ENCODE measurements at regions not wholly inside any gene's neighbourhood (a gene's known extent, or its start where the extent isn't known, plus 50 kb on each side); places are given as distances from the start of the nearest gene placed in this dataset.

DNA sequence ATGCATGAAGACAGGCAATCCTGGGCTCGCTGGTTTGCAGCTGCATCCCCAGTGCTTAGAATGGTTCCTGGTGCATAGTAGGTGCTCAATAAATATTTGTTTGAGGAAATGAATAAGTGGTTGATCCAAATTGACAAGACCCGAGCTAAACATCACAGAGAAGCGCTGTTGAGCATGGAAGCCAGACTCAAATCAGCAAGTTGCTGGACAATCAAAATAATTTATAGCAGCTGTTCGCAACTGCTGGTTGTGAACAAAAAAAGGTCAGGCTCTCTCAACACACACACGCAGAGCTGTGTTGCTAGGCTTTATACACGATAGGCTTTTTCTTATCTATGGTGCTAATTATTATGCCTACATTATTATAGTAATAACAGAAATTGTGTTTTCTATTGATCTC lies 190.2 kb downstream of the TBX5 start:
- Histone ChIP-seq H3K4me1 (ENCODE audit: insufficient read depth, insufficient read length) (no peaks in the 10 kb centered on the region), H3K9ac (ENCODE audit: insufficient read length, low read depth) (no peak overlapping the region), H3K4me3 (ENCODE audit: insufficient read length, low read depth) (no peak overlapping the region), H3K9me3 (ENCODE audit: insufficient read depth, low read length) (peaks cover 9% of the 10 kb centered on the region; the same call in 1 of the 2 replicates), H3K27me3 (ENCODE audit: insufficient read depth, insufficient read length) (no peaks in the 10 kb centered on the region), H3K36me3 (ENCODE audit: insufficient read depth, insufficient read length, low read length) (no peaks in the 10 kb centered on the region)
- TF ChIP-seq SUZ12 (IDR thresholded peaks at IDR 0.05; ENCODE audit: extremely low read depth, insufficient read depth, insufficient read length) (no peak), YY1 (IDR thresholded peaks at IDR 0.05; ENCODE audit: insufficient read depth, insufficient read length) (no peak), ZNF274 (IDR thresholded peaks at IDR 0.05; ENCODE audit: low read depth, low read length) (no peak)
- DNase-seq (ENCODE audit: low read depth, low spot score), result no peak

DNA sequence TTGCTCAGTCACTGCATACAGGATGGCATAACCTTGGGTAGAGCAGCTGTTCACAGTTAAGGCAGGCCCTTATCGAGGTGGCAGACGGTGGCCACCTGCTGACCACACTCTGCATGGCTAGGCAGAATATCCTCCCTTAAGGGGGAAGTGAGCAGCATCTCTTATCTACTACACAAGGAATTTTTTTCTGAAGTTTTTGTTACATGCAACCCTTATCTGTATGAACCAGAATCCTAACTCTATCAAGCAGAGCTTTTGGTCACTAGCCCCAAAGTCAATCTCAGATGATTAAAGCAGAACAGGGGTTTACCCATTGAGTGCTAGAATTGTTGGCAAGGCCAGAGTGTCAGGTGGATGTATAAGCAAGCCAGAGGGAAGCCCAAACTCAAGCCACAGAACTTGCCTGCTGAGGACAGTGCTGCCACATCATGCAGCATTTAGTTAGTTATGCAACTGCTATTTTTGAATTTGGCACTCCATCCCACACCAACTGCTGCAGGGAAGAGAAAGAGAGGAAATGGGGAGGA lies 192.8 kb downstream of the TBX5 start:
- DNase-seq (ENCODE audit: low read depth, low spot score), result no peak

DNA sequence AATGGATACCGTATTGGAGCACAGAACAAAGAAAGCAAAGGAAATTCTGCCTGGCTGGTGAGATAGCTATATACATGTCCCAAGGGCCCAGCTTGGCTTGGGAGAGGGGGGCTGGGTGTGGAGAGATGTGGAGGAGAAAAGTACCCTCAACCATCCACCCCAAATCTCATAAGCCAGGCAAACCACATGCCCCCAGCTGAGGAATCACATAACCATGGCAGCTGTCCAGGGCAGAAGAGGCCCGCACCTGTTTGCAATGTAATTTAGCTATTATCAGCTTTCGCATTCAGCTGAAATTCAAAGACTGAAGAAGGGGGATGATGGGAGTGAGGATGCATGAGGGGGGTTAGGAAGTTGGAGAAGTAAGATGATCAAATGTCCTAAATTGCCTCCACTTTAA lies 196.1 kb downstream of the TBX5 start:
- no peak for DNase-seq (ENCODE audit: low read depth, low spot score)
- no peaks in the 10 kb centered on the region for H3K4me1 ChIP-seq (ENCODE audit: insufficient read depth, insufficient read length)
- no peaks in the 10 kb centered on the region for H3K9me3 ChIP-seq (ENCODE audit: insufficient read depth, low read length)
- H3K27me3 ChIP-seq (ENCODE audit: insufficient read depth, insufficient read length), result no peaks in the 10 kb centered on the region
- H3K36me3 ChIP-seq (ENCODE audit: insufficient read depth, insufficient read length, low read length), result no peaks in the 10 kb centered on the region
- no peak overlapping the region for H3K9ac ChIP-seq (ENCODE audit: insufficient read length, low read depth)
- TF ChIP-seq ZNF274 (IDR thresholded peaks at IDR 0.05; ENCODE audit: low read depth, low read length) (no peak), SUZ12 (IDR thresholded peaks at IDR 0.05; ENCODE audit: extremely low read depth, insufficient read depth, insufficient read length) (no peak), YY1 (IDR thresholded peaks at IDR 0.05; ENCODE audit: insufficient read depth, insufficient read length) (no peak)
- no peak overlapping the region for H3K4me3 ChIP-seq (ENCODE audit: insufficient read length, low read depth)

More for the DNA sequence above, 192.8 kb downstream of the TBX5 start:
- TF ChIP-seq YY1 (IDR thresholded peaks at IDR 0.05; ENCODE audit: insufficient read depth, insufficient read length), result no peak
- no peak for TF ChIP-seq ZNF274 (IDR thresholded peaks at IDR 0.05; ENCODE audit: low read depth, low read length)
- no peak for TF ChIP-seq SUZ12 (IDR thresholded peaks at IDR 0.05; ENCODE audit: extremely low read depth, insufficient read depth, insufficient read length)
- Histone ChIP-seq H3K27me3 (ENCODE audit: insufficient read depth, insufficient read length) (no peaks in the 10 kb centered on the region), H3K36me3 (ENCODE audit: insufficient read depth, insufficient read length, low read length) (no peaks in the 10 kb centered on the region), H3K4me1 (ENCODE audit: insufficient read depth, insufficient read length) (no peaks in the 10 kb centered on the region), H3K4me3 (ENCODE audit: insufficient read length, low read depth) (no peak overlapping the region), H3K9me3 (ENCODE audit: insufficient read depth, low read length) (no peaks in the 10 kb centered on the region), H3K9ac (ENCODE audit: insufficient read length, low read depth) (no peak overlapping the region)

DNA sequence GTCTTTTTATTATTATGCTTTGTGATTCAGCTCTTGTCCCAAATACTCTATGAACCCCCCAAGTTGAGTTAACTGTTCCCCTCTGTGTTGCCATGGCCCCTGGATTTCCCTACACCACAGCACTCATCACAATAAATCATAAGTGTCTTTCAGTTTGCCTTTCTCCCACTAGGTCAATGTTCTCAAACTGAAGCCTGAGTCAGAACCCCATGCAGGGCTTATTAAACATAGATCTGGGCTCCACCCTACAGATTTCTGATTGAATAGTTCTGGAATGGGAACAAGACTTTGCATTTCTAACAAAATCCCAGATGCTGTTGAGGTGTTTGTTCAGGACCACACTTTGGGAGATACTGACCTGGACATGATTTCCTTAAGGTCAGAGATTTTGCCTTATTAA lies 199.4 kb downstream of the TBX5 start:
- DNase-seq (ENCODE audit: low read depth, low spot score), result no peak
- Histone ChIP-seq H3K4me1 (ENCODE audit: insufficient read depth, insufficient read length) (no peaks in the 10 kb centered on the region), H3K9me3 (ENCODE audit: insufficient read depth, low read length) (no peaks in the 10 kb centered on the region), H3K9ac (ENCODE audit: insufficient read length, low read depth) (no peak overlapping the region), H3K27me3 (ENCODE audit: insufficient read depth, insufficient read length) (no peaks in the 10 kb centered on the region), H3K4me3 (ENCODE audit: insufficient read length, low read depth) (no peak overlapping the region), H3K36me3 (ENCODE audit: insufficient read depth, insufficient read length, low read length) (no peaks in the 10 kb centered on the region)
- TF ChIP-seq ZNF274 (IDR thresholded peaks at IDR 0.05; ENCODE audit: low read depth, low read length) (no peak), SUZ12 (IDR thresholded peaks at IDR 0.05; ENCODE audit: extremely low read depth, insufficient read depth, insufficient read length) (no peak), YY1 (IDR thresholded peaks at IDR 0.05; ENCODE audit: insufficient read depth, insufficient read length) (no peak)

DNA sequence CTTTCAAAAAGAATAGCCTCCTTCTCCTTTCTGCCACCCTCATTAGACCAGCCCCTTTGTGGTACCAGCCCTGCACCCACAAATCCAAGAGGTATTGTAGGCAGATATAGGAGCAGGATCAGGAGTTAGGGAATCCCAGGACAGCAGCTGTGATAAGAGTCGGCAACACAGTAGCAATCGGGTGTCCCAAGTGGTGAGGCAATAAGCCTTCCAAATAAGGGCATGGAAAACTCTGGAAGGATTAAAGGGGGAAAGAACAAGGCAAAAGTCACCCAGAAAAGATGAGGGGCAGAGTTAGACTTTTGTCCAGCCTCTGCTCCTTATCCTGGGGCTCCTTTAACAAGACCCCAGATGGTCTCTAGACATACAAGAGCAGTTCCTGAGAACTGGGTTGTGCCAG lies 204.2 kb downstream of the TBX5 start:
- Histone ChIP-seq H3K27me3 (ENCODE audit: insufficient read depth, insufficient read length) (no peaks in the 10 kb centered on the region), H3K9ac (ENCODE audit: insufficient read length, low read depth) (no peak overlapping the region), H3K4me1 (ENCODE audit: insufficient read depth, insufficient read length) (no peaks in the 10 kb centered on the region), H3K36me3 (ENCODE audit: insufficient read depth, insufficient read length, low read length) (no peaks in the 10 kb centered on the region), H3K4me3 (ENCODE audit: insufficient read length, low read depth) (no peak overlapping the region), H3K9me3 (ENCODE audit: insufficient read depth, low read length) (no peaks in the 10 kb centered on the region; the same call in 1 of the 2 replicates)
- no peak for DNase-seq (ENCODE audit: low read depth, low spot score)
- TF ChIP-seq SUZ12 (IDR thresholded peaks at IDR 0.05; ENCODE audit: extremely low read depth, insufficient read depth, insufficient read length) (no peak), ZNF274 (IDR thresholded peaks at IDR 0.05; ENCODE audit: low read depth, low read length) (no peak), YY1 (IDR thresholded peaks at IDR 0.05; ENCODE audit: insufficient read depth, insufficient read length) (no peak)

DNA sequence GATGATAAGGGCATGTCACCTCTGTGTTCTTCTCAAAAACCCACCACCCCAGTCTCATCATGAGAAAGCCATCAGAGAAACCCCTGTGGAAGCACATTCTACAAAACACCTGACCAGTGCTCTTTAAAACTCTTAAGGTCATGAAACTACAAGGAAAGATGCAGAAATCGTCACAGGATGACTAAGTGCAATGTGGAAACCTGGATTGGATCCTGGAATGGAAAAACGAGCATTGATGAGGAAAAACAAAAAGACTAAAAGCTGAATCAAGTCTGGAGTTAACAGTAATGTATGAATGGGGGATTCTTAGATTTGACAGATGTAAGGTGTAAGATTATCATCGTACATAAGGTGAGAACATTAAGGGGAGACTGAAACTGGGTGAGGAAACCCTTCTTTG lies 211.0 kb downstream of the TBX5 start:
- Histone ChIP-seq H3K4me1 (ENCODE audit: insufficient read depth, insufficient read length) (no peaks in the 10 kb centered on the region), H3K27me3 (ENCODE audit: insufficient read depth, insufficient read length) (no peaks in the 10 kb centered on the region), H3K36me3 (ENCODE audit: insufficient read depth, insufficient read length, low read length) (no peaks in the 10 kb centered on the region), H3K9ac (ENCODE audit: insufficient read length, low read depth) (no peak overlapping the region), H3K4me3 (ENCODE audit: insufficient read length, low read depth) (no peak overlapping the region), H3K9me3 (ENCODE audit: insufficient read depth, low read length) (peaks cover under 1% of the 10 kb centered on the region)
- TF ChIP-seq YY1 (IDR thresholded peaks at IDR 0.05; ENCODE audit: insufficient read depth, insufficient read length), result no peak
- TF ChIP-seq SUZ12 (IDR thresholded peaks at IDR 0.05; ENCODE audit: extremely low read depth, insufficient read depth, insufficient read length), result no peak
- TF ChIP-seq ZNF274 (IDR thresholded peaks at IDR 0.05; ENCODE audit: low read depth, low read length), result no peak
- DNase-seq (ENCODE audit: low read depth, low spot score), result no peak

DNA sequence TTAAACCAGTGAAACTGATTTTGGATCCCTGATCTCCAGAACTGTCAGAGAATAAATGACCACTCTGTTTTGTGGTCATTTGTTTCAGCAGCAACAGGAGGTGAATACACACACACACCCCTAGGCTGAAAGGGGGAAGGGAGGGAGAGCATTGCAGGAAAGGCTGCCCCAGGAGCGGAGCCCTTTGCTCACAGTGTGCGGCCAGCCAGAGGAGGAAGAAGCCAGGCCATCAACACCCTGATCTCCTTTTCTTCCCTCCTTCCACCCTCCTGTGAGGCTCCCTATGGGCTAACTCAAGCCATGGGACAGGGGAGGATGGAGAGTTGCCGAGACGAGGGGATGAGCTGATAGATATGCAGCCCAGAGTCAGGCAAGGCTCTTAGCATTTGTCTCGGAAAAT lies 211.9 kb downstream of the TBX5 start:
- DNase-seq (ENCODE audit: low read depth, low spot score), result no peak
- Histone ChIP-seq H3K4me1 (ENCODE audit: insufficient read depth, insufficient read length) (no peaks in the 10 kb centered on the region), H3K27me3 (ENCODE audit: insufficient read depth, insufficient read length) (no peaks in the 10 kb centered on the region), H3K9ac (ENCODE audit: insufficient read length, low read depth) (no peak overlapping the region), H3K36me3 (ENCODE audit: insufficient read depth, insufficient read length, low read length) (no peaks in the 10 kb centered on the region), H3K9me3 (ENCODE audit: insufficient read depth, low read length) (peaks cover 5% of the 10 kb centered on the region), H3K4me3 (ENCODE audit: insufficient read length, low read depth) (no peak overlapping the region)
- TF ChIP-seq YY1 (IDR thresholded peaks at IDR 0.05; ENCODE audit: insufficient read depth, insufficient read length) (no peak), SUZ12 (IDR thresholded peaks at IDR 0.05; ENCODE audit: extremely low read depth, insufficient read depth, insufficient read length) (no peak), ZNF274 (IDR thresholded peaks at IDR 0.05; ENCODE audit: low read depth, low read length) (no peak)
